ENCODE measurements at regions not wholly inside any gene's neighbourhood (a gene's known extent, or its start where the extent isn't known, plus 50 kb on each side); places are given as distances from the start of the nearest gene placed in this dataset.

- no peak for TF ChIP-seq POLR2A (IDR thresholded peaks at IDR 0.05; ENCODE audit: low read length)
- TF ChIP-seq GATA1 (IDR thresholded peaks at IDR 0.05; ENCODE audit: low read depth, low read length), result no peak
These were observed 157.1 kb upstream of the SCN7A start for GRCh38 chr2:166651080-166651675.
